NCI-H2107 (cell line): ENCODE measurements at regions not wholly inside any gene's neighbourhood (a gene's known extent, or its start where the extent isn't known, plus 50 kb on each side); places are given as distances from the start of the nearest gene placed in this dataset.
"Not testable (repeated sequence)": the region's sequence is repeated elsewhere in the genome, so short reads cannot be mapped to it uniquely, and the experiment has no call there.

Experiments
- DNase-seq: peaks from one replicate; lab custom pipeline; 2025; lab: John Stamatoyannopoulos, UW

DNA sequence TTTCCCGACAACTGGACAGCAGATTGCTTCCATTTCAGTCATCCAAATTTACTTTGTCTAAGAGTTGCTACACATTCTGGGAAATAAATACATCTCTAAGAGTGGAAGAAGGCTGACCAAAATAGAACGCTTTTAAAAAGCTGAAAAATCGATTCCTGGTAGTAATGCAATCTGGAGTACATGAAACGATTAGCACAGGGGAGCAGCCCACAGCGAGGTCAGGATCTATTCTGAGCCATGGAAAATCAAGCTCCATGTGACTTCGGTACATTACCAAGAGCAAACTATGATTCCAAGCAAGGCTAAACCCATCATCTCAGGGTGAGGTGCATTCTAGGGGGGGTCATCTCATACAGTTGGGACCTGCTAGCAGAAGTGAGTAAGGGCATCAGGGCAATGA lies 249.3 kb downstream of the BLID start:
- DNase-seq: no peak

DNA sequence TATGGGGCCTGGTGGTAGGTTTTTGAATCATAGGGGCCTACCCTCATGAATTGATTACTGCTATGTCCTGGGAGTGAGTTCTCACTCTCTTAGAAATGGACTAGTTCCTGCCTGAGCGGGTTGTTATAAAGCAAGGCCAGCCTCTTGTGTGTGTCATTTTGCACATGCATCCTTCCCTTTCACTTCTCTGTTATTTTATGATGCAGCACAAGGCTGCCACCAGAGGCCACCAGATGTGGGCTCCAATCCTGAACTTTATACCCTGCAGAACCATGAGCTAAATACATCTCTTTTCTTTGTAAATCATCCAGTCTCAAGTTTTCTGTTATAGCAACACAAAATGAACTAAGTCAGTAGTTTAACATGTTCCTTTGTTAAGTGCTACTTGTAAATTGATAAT lies 251.4 kb downstream of the BLID start:
- DNase-seq: no peak

DNA sequence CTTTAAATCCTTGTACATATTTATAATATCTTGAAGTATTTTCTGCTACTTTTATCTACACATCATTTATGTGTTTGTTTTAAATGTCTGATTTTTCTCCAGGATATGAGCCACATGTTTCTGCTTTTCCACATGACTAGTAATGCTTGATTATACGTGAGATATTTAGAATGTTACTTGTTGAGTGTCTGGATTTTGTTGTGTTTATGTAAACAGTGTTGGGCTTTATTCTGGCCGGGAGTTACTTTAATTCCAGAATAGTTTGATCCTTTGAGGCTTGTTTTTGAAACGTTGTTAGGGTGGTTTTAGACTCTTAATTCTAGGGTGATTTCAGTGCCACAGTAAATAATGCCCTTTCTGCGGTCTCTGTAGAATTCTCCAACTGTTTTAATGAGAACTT lies 252.9 kb downstream of the BLID start:
- DNase-seq: no peak

DNA sequence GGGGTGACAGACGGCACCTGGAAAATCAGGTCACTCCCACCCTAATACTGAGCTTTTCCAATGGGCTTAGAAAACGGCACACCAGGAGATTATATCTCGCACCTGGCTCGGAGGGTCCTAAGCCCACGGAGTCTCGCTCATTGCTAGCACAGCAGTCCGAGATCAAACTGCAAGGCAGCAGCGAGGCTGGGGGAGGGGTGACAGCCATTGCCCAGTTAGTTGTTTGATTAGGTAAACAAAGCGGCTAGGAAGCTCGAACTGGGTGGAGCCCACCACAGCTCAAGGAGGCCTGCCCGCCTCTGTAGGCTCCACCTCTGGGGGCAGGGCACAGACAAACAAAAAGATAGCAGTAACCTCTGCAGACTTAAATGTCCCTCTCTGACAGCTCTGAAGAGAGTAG lies 260.9 kb downstream of the BLID start:
- DNase-seq: not testable (repeated sequence)

DNA sequence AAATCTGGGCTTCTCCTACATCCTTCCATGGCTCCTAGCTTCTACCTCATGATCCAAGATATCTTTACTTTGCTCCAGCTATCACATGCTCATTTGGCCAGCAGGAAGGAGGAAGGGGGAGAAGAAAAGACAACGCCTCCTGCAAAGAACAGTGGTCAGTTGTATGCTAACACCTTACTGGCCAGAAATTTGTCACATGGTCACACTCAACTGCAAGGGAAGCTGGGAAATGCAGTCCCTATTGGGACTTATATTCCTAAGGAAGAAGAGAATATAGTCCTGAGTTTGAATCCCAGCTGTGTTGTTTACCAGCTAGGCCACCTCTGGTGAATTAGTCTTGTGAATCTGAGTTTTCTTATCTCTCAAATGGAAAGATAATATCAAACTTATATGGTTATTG lies 272.0 kb downstream of the BLID start:
- no peak for DNase-seq

DNA sequence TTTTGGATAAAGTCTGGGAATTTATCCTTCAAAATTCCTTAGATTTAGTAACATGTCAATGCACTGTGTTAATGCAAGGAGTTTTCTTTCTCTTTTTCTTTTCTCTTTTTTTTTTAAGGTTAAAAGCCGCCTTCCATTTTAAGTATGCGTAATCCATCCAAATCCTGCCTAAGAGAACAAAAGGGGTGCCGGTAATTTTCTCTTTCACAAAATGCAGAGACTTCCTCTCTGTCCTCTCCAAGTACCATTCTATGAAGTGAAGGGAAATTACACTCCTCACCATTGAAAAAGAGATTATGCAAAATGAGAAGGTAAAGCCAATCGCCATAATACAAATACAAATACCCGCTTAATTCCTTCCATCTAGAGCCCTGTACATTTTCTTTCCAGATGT lies 273.8 kb downstream of the BLID start:
- no peak for DNase-seq

DNA sequence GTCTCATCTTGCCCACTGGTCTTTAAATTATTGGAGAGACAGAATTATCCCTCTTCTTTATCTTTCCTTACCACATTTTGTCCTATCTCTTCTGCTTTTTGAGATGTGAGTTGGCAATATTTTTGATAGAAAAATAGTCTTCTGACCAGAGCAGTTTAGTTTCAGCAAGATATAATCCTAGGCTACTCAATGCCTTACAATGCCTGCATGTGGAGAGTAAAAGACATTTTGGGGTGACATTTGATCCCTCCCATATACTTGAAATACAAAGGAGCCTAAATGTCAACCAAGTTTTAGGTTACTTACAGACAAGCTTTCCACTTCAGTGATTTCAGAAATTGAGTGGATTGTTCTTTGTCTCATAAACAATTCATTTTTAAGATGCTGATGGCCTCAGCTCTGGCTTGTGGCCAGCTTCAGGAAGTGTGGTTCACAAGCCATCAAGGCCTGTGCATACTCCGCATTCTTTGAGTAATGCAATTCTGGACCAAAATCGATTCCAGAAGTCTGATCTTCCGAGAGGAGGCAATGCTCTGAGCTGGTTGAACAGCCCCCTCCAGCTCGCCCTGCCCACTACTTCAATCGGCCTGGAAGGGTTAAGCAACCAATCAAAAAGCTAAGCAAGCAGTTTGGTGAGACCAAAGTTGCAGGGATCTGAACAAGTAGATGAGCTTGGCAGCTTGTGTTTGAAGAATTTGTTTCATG lies 274.4 kb downstream of the BLID start:
- DNase-seq: no peak

DNA sequence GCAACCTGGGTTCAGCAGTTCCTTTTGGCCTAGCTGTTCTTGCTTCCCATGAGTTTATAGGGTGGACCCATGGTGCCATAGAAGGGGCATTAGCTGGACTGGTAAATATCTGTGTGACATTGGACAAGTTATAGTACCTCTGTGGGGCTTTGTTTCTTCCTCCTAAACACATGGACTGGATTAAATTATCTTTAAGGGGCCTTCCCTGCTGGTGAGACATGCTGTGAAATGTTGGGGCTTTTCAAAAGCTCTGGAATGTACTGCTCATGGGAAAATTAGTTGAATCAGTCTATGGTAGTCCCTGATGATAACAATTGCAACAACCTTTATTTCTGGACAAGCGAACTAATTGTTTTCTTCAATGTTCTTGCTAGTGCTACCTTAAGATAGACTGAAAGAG lies 276.2 kb downstream of the BLID start:
- DNase-seq: no peak

DNA sequence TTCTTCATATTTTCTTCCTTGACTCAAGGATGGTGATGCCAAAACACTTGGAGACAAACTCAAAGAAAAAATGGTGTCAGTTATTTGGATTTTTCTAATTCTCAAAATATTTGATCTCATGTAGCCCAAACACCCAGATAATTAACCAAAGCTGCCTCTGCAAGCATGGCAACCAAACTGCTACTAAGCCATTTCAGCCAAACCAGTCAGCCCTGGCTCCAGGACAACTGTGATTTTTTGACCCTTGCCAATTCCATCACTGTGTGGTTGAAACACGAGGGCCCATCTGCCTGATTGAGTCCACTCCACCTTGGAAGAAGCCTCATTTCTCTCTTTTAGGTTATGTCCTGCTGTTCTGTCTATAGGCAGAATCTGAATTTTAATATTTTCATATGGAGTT lies 277.4 kb downstream of the BLID start:
- no peak for DNase-seq

DNA sequence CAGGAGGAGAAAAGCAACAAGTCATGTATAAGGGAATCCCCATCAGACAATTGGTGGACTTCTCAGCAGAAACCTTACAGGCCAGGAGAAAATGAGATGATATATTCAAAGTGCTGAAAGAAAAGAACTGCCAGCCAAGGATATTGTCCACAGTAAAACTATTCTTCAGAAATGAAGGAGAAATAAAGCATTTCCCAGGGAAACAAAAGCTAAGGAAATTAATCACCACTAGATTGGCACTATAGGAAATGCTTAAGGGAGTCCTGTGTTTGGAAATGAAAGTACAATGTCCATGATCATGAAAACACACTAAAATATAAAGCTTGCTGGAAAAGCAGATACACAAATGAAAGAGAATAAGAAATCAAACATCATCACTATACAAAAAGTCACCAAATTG lies 282.0 kb downstream of the BLID start:
- DNase-seq: no peak

DNA sequence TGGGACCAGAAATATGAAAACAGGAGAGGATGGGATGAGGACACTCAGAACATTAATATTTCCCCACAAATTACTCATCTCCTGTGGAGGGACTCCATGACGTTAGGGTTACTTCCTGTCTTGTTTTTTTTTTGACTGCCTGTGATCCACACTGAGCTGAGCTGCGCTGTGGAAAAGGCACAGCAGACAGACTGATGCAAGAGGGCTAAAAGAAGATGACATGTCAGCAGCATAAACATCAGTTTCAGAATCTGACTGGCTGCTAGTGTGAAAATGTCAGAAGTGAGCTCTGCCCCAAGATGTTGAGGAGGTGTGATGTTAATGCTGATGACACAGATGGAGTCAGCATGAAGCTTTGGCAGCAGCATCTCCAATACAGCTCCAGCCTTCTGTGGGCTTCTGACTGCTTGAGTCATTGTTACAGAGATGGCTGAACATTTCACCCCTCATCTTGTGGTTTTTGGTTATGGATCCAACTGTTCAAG lies 286.8 kb downstream of the BLID start:
- DNase-seq: no peak

DNA sequence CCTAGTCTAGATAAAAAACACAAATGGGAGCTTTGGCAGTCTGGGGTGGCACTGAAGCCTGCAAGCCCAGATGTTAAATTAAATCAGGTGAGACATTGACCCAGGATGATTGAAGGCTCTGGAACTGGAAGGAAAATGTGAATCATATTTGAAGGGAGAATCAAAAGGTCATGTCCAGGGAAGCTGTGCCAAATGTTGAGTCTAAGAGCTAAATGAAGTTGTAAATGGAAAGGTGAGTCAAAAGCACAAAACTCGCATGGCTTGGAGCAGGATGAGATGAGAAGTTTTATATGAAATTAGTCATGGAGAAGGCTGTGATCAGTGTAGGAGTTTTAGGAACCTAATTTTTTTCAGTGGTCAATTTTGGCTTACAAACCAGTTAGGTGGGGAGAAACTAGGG lies 301.1 kb downstream of the BLID start:
- DNase-seq: no peak

DNA sequence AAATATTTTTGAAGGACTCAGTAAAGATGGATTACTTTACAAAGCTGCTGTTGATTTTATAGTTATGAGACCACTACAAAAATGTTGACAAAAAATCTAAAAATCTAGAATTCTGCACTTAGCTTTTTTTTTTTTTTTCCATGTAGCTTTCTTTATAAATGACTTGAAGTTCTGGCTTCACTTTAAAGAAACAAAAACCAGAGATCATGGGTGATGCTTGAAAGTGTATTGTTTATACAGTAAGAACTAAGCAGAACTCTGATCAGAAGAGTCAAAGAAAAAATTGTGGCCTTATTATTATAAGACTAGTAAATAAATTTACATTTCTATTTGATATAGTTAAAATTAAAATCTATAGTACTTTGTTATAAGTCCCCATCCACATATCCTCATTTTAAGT lies 301.7 kb downstream of the BLID start:
- no peak for DNase-seq

DNA sequence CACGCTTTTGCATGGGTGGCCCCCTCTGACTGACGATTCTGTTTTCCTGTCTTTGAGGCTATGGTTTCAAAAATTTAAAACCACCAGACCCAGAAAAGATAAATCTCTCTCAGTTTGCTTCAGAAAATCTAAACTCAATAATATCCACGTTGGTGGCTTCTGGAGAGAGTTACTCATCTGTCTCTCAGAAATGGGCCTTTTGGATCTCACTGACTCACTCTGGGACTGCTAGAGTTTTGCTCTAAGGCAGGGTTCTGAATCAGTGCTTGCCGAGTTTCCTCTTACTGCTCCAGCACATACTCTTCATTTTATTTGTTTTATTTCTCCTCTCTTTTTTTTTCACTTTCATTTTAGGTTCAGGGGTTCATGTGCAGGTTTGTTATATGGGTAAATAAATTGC lies 305.7 kb downstream of the BLID start:
- no peak for DNase-seq

DNA sequence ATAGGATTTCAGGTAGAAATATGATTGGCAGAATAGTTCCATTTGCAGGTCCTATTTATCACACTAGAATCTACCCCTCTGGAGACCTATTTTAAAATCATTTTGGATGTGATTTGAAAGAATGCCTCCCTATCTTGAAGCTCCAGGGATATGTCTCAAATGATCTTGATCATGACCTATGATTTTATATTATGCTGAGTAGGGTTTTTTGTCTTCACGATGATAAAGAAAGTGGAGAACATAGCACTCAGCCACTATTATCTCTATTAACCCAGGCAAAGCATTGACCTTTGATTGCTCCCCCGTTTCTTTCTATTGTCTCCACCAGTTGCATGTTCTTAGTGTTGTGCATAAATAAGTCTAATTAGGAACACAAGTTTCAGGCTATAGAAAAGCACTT lies 307.9 kb downstream of the BLID start:
- no peak for DNase-seq

DNA sequence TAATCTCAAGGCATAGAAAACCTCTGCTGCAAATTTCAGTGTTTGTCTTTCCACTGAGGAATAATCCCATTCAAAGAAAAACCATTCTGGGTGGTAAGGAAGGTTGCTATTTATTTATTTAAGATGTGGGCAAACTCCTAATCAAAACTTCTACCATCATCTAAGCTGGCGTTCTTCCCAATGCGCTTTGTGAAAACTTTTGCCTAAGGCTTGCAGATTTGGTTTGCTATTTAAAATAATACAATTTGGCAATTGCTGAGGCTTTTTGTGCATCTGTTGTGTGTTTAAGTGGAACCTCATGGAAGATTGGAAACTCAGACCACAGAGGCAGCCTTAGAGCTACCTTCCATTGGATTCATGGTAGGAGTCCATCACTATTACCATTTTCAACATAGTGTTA lies 309.0 kb downstream of the BLID start:
- no peak for DNase-seq

DNA sequence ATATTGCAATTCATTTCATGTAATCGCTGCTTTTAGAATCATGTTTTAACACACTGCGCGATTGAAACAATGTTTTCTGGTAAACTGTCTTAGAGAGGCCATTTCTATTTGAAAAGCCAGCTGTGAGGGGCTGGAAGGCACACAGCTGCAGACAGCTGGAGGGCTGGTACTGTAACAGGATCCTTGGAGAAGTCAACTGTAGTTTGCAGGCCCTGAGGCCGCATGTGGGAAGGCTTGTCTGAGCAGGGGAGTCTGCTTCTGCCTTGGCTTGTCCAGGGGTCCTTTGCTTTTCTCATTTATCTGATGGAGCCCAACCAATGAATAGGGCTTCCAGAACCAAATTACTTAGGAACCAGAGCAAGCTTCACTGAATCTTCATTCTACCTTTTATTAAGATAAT lies 313.5 kb downstream of the BLID start:
- no peak for DNase-seq

DNA sequence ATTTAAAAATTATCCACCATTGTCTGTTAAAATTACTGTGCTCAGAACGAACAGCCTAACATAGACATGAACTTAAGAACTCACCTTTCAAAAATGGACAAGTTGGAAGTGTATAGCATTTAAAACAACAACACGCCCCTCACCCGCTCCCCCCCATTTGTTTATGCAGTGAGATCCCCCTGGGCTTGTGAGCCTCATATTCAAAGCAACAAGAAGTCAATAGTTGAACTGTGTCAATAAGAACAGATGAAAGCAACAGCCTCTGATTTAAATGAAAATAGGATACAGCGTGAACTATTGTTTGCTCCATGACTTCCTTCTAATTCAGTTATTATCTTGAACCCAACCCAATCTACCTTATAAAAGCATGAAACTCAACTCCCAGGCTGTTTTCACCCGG lies 314.2 kb downstream of the BLID start:
- no peak for DNase-seq

DNA sequence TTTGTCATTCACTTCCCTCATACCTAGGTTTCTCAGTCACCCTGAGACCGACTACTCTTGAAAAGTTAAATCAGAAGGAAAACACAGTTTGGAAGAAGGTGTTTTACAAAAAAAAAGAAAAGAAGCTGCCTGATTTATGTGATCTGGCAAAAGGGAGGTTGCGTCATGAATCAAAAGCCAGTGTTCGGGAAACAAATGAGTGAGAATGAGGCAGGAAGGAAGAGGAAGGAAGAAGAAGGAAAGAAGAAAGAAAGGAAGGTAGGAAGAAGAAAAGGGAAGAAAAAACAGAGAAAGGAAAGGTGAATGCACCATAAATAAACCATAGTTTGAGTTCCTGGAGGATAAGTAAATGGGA lies 314.6 kb downstream of the BLID start:
- DNase-seq: no peak

DNA sequence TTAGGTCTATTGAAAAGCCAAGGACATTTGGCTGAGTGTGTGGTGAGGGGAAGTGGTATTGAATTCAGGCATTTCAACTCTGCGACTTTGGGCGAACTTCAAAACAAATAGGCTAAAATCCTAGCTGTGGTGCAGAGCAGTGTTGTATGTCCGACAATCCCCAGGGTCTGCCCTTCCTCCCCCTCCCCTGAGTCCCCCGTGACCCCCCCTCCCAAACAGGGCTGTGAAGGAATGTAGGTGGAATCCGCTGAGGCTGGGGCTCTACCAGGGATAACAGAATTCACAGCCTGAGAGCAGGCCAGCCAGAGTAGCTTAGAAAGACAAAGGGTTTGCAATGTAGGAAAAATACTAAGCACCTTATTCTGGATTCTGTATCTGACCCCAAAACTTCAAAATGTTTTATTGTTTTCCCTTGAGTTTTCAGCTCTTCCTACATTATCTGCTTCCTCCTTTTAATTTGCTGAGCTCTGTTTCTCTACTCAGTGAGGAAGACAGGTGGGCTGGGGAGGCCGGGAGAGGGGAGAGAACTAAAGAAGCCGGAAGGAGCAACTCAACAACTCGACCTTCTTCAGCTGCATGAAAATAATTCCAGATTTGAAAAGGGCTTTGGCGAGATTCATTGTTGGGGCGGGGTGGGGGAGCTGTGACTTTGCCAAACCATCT lies 315.2 kb downstream of the BLID start:
- DNase-seq: no peak

DNA sequence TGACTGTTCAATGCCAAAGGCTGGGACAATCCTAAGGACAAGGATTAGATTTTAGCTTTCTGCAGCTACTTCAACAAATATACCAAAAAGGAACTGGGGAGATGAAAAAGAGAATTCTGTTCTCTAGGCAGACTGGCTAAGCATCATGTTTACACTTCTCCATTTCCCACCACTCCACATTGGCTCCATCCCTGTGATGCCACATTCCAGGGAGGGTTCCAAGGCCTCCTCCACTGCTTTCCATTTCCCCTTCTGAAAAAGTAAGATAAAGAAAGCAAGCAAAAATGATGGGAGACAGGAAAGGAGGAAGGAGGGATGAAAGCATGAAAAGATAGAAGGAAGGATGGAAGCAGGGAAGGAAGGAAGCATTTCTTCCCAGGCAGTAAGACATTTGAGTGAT lies 315.8 kb downstream of the BLID start:
- no peak for DNase-seq

DNA sequence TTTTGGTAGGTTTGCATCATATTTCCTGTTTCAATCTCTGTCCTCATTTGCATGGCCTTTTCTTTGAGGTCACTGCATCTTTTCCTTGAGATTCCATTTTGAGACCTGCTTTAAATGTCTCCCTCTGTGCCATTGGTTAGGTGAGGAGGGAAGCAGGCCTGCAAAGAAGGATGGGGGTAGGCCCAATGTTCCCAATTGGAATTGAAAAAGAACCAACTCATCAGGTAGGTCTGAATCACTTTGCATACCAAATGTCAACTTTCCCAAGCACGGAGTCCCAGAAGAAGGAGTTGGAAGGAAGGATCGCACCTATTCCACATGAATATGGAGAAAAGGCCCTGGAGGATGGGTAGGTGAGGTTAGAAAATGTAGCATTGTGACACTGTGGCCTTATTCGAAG lies 318.5 kb downstream of the BLID start:
- no peak for DNase-seq

DNA sequence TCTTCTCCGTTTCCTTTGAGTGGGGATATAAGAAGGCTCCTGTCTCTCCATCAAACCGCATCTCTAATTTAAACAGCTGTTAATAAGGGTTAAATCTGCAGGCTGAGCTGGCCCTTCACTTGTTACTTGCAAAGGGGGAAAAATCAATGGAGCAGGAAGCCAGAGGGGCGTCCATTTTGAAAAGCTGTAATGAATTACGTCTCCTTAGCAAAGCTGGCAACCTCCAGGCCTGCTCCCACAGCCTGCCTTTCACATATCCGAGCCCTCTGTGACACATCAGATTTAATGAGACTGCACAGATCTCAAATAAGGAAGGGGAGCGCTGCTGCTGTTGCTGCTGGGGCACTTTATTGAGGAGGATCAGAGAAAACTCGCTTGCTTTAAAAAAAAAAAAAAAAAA lies 320.8 kb downstream of the BLID start:
- DNase-seq: no peak

DNA sequence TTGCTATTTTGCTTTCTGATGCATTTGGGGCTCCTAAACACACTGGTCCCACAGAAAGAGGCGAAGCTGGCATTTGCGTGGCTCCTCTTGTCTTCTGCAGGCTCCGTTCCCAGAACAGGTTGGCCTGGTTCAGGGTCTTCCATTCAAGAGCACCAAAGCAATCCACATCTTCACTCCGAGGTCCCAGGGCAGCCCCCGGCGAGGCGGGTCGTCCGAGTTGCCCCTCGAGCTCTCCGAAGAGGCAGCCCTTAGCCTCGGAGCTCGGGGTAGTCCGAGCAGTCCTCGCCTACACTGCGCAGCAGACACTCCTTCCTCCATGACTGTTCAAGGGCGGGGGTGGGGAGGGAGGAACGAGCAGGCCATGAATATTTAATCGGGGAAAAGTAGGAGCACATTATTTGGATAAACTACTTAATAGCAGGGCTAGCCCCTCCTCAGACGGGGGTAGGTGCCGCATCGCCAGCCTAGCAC lies 321.3 kb downstream of the BLID start:
- DNase-seq: no peak
